HepG2 (cell line): ENCODE measurements at regions not wholly inside any gene's neighbourhood (a gene's known extent, or its start where the extent isn't known, plus 50 kb on each side); places are given as distances from the start of the nearest gene placed in this dataset.

Experiments
- AFF4 ChIP-seq: sonication (generic); formaldehyde crosslinking; IDR thresholded peaks from 2 replicates; pipeline ENCODE4 v1.4.0; 2020; ENCODE audit warnings: missing genetic modification reagents
- CHCHD3 ChIP-seq: sonication (generic); formaldehyde crosslinking; IDR thresholded peaks from 2 replicates; pipeline ENCODE4 v1.8.0; 2022; ENCODE audit warnings: mild to moderate bottlenecking, missing genetic modification reagents, moderate library complexity
- EZH2 ChIP-seq: conservative IDR thresholded peaks from 2 replicates; pipeline ENCODE4 v1.6.1; 2012; ENCODE audit warnings: mild to moderate bottlenecking, low read depth, low read length, moderate library complexity
- HMG20B ChIP-seq: conservative IDR thresholded peaks from 2 replicates; pipeline ENCODE4 v1.6.1; 2016; ENCODE audit warnings: missing genetic modification reagents, missing compliant biosample characterization
- NFYB ChIP-seq: sonication (generic); formaldehyde crosslinking; IDR thresholded peaks from 2 replicates; pipeline ENCODE4 v1.4.0; 2020; ENCODE audit warnings: missing genetic modification reagents
- RBM22 ChIP-seq: fragments of 200-400 bp; formaldehyde crosslinking; optimal IDR thresholded peaks from 2 replicates; pipeline ENCODE3; 2017; ENCODE audit warnings: mild to moderate bottlenecking, low read length, moderate library complexity
- STAG1 ChIP-seq: sonication (generic); formaldehyde crosslinking; IDR thresholded peaks from 2 replicates; pipeline ENCODE4 v1.4.0; 2020; ENCODE audit warnings: missing genetic modification reagents
- TBL1XR1 ChIP-seq: fragments of 150-350 bp; IDR thresholded peaks from 2 replicates; pipeline ENCODE4 v1.6.1; 2014; ENCODE audit warnings: borderline replicate concordance, low read length; ENCODE audit not compliant: partially characterized antibody
- ZNF350 ChIP-seq: sonication (generic); formaldehyde crosslinking; IDR thresholded peaks from 2 replicates; pipeline ENCODE4 v1.4.0; 2020; ENCODE audit warnings: mild to moderate bottlenecking, low read depth, missing genetic modification reagents, borderline replicate concordance
- ZNF709 ChIP-seq: sonication (generic); formaldehyde crosslinking; IDR thresholded peaks from 2 replicates; pipeline ENCODE4 v1.5.0; 2020; ENCODE audit warnings: mild to moderate bottlenecking, missing genetic modification reagents
- TF ChIP-seq, protein P1 (sequence below), 2 experiments: fragments of 450-650 bp in 1 of 2; sonication (generic) in 1 of 2; formaldehyde crosslinking in 1 of 2; IDR thresholded peaks; 2 replicates each; pipeline versions ENCODE4 v1.6.1 to v1.8.0; 2016 to 2022; ENCODE audit warnings: antibody characterized with exemption in 1 of 2, mild to moderate bottlenecking in 1 of 2, missing genetic modification reagents in 1 of 2

DNA sequence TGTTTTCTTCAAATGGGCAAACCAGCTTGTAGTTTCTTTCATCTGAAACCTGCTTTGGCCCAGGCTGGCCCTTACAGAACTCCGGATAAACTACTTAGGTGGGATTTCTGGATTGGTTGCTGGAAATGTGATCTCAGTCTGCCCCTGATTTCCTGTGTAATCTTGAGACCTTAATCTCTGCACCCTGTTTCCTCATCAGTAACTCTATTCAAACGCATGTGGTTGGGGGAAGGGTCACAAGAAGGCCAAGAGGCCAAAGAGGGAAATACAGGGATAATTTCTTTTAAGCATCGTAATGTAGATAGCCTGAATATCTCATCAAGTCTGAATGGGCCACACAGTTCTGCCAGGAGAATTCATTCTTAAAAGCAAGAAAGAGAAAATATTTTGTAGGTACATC lies 483.6 kb downstream of the LTN1 start:
- TF ChIP-seq STAG1 (CRISPR knock-in tag): no peak
- TF ChIP-seq EZH2: no peak
- TF ChIP-seq TBL1XR1: no peak
- TF ChIP-seq RBM22: no peak
- no peak for TF ChIP-seq AFF4 (CRISPR knock-in tag)
- TF ChIP-seq ZNF709: no peak
- no peak for TF ChIP-seq HMG20B (CRISPR knock-in tag)
- TF ChIP-seq CHCHD3 (CRISPR knock-in tag): no peak
- no peak for TF ChIP-seq ZNF350 (CRISPR knock-in tag)
- no peak for TF ChIP-seq NFYB (CRISPR knock-in tag)
- TF ChIP-seq, protein P1, sequence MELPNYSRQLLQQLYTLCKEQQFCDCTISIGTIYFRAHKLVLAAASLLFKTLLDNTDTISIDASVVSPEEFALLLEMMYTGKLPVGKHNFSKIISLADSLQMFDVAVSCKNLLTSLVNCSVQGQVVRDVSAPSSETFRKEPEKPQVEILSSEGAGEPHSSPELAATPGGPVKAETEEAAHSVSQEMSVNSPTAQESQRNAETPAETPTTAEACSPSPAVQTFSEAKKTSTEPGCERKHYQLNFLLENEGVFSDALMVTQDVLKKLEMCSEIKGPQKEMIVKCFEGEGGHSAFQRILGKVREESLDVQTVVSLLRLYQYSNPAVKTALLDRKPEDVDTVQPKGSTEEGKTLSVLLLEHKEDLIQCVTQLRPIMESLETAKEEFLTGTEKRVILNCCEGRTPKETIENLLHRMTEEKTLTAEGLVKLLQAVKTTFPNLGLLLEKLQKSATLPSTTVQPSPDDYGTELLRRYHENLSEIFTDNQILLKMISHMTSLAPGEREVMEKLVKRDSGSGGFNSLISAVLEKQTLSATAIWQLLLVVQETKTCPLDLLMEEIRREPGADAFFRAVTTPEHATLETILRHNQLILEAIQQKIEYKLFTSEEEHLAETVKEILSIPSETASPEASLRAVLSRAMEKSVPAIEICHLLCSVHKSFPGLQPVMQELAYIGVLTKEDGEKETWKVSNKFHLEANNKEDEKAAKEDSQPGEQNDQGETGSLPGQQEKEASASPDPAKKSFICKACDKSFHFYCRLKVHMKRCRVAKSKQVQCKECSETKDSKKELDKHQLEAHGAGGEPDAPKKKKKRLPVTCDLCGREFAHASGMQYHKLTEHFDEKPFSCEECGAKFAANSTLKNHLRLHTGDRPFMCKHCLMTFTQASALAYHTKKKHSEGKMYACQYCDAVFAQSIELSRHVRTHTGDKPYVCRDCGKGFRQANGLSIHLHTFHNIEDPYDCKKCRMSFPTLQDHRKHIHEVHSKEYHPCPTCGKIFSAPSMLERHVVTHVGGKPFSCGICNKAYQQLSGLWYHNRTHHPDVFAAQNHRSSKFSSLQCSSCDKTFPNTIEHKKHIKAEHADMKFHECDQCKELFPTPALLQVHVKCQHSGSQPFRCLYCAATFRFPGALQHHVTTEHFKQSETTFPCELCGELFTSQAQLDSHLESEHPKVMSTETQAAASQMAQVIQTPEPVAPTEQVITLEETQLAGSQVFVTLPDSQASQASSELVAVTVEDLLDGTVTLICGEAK (IDR thresholded peaks at IDR 0.05): no peak
- TF ChIP-seq, protein P1 (CRISPR knock-in tag; IDR thresholded peaks at IDR 0.05): no peak
